ENCODE measurements at regions not wholly inside any gene's neighbourhood (a gene's known extent, or its start where the extent isn't known, plus 50 kb on each side); places are given as distances from the start of the nearest gene placed in this dataset.
"Not testable (repeated sequence)": the region's sequence is repeated elsewhere in the genome, so short reads cannot be mapped to it uniquely, and the experiment has no call there.

DNA sequence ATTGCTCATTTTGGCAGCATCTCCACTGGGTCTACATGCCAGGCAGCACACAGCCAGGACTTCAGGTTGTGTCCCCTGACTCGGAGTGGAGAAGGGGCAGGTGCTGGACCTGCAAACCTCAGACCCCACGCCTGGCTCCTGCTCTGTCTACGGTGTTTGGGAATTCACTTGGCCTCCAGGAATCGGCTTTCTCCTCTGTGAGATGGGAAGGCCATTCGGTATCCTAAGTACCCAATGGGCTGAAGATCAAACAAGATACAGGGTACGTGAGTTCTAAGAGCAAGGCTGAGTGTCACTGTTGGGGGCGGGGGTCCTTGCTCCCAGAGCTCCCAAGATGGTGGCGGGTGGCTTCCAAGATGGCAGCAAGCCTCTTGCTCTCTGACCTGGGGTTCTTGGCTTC lies 73.2 kb upstream of the EN2 start:
- no peaks in the 10 kb centered on the region for H3K36me3 ChIP-seq (ENCODE audit: control insufficient read depth in 2 of 2, insufficient read depth in 2 of 2, low read length in 1 of 2)
- no peaks in the 10 kb centered on the region for H3K4me1 ChIP-seq (ENCODE audit: control insufficient read depth, insufficient read depth, low read length)
- TF ChIP-seq, protein P1, sequence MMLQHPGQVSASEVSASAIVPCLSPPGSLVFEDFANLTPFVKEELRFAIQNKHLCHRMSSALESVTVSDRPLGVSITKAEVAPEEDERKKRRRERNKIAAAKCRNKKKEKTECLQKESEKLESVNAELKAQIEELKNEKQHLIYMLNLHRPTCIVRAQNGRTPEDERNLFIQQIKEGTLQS (IDR thresholded peaks at IDR 0.05; ENCODE audit: borderline replicate concordance, extremely low read depth, low read depth, low read length) = no peak
- ChIA-PET RAD21 (ENCODE audit: unreplicated experiment) (no interaction called here), SMC1A (ENCODE audit: uncharacterized antibody, unreplicated experiment) (no interaction called here), POLR2A (no interaction called here), CTCF (no interaction called here)
- H3K4me2 ChIP-seq (ENCODE audit: control insufficient read depth, insufficient read depth) = no peak overlapping the region
- H4K20me1 ChIP-seq (ENCODE audit: control insufficient read depth, insufficient read depth) = no peaks in the 10 kb centered on the region
- DNase-seq (ENCODE audit: low read depth, low spot score) (no peak), FAIRE-seq (no peak), ATAC-seq (no peak)
- no peaks in the 10 kb centered on the region for H3K79me2 ChIP-seq (ENCODE audit: control insufficient read depth, insufficient read depth, low read length)
- peaks cover 14 to 17% of the 10 kb centered on the region in 2 experiments for H3K27me3 ChIP-seq (replicated peaks in 1 of 2; ENCODE audit: control insufficient read depth in 2 of 2, insufficient read depth in 2 of 2, low read length in 1 of 2)
- no peak overlapping the region for H3K4me3 ChIP-seq
- H2AFZ ChIP-seq (ENCODE audit: control insufficient read depth, low read depth, low read length) = no peak overlapping the region
- H3K9ac ChIP-seq (ENCODE audit: control insufficient read depth, insufficient read depth, low read length) = no peak overlapping the region
- in situ Hi-C loops (cut with MboI) (loop anchor here (25.0 kb wide), 1 partner anchor 378 kb away; no protein-coding TSS in a partner anchor), intact Hi-C loops (cut with micrococcal nuclease; ENCODE audit: unreplicated experiment) (loop anchor here (5.0 kb wide), 1 partner anchor 148 kb away; no protein-coding TSS in a partner anchor)
- H3K9me3 ChIP-seq (replicated peaks; ENCODE audit: control insufficient read depth, insufficient read depth, low read length) = no peaks in the 10 kb centered on the region
- BruUV-seq (replicated peaks) = no TSS peak
- WGBS (ENCODE audit: insufficient coverage, insufficient replicate concordance, low lambda C conversion rate, missing lambda C conversion rate) = 30% methylated on average over 8 of the region's 8 CpGs
- no peak overlapping the region for H3K27ac ChIP-seq (ENCODE audit: control insufficient read depth, insufficient read depth)

DNA sequence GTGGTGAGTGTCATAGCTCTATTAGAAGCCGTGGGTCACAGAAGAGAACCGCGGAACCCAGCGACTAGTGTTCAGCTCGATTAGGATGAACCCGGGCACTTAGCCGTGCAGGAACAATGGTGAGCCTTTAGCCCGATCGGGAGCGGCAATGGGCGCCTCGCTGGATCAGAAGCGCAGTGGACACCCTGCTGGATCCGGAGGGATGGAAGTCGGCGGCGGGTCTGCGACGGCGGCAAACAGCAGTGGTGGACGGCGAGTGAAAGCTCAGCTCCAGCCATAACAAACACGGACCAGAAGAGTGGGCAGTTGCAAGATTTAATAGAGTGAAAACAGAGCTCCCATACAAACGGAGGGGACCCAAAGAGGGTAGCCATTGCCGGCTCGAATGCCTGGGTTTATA lies 72.7 kb upstream of the EN2 start:
- H2AFZ ChIP-seq (ENCODE audit: control insufficient read depth, low read depth, low read length); H3K4me1 ChIP-seq (ENCODE audit: control insufficient read depth, insufficient read depth, low read length); SMC1A ChIA-PET (ENCODE audit: uncharacterized antibody, unreplicated experiment); H3K4me2 ChIP-seq (ENCODE audit: control insufficient read depth, insufficient read depth); H3K27ac ChIP-seq (ENCODE audit: control insufficient read depth, insufficient read depth); H3K36me3 ChIP-seq (ENCODE audit: control insufficient read depth in 2 of 2, insufficient read depth in 2 of 2, low read length in 1 of 2); POLR2A ChIA-PET; DNase-seq (ENCODE audit: low read depth, low spot score); intact Hi-C loops (cut with micrococcal nuclease; ENCODE audit: unreplicated experiment); H3K9me3 ChIP-seq (replicated peaks; ENCODE audit: control insufficient read depth, insufficient read depth, low read length); H3K9ac ChIP-seq (ENCODE audit: control insufficient read depth, insufficient read depth, low read length); H3K4me3 ChIP-seq; H3K79me2 ChIP-seq (ENCODE audit: control insufficient read depth, insufficient read depth, low read length); RAD21 ChIA-PET (ENCODE audit: unreplicated experiment); ATAC-seq; BruUV-seq (replicated peaks); H4K20me1 ChIP-seq (ENCODE audit: control insufficient read depth, insufficient read depth); FAIRE-seq: not testable (repeated sequence)
- 71% methylated on average over 26 of the region's 26 CpGs for WGBS (ENCODE audit: insufficient coverage, insufficient replicate concordance, low lambda C conversion rate, missing lambda C conversion rate)
- peaks cover 14 to 17% of the 10 kb centered on the region in 2 experiments for H3K27me3 ChIP-seq (replicated peaks in 1 of 2; ENCODE audit: control insufficient read depth in 2 of 2, insufficient read depth in 2 of 2, low read length in 1 of 2)
- in situ Hi-C loops (cut with MboI) = loop anchor here (25.0 kb wide), 1 partner anchor 377 kb away; no protein-coding TSS in a partner anchor
- CTCF ChIA-PET = interaction anchor here (0.7 kb wide), 1 partner anchor 88 kb away, joined by 4 read pairs; no protein-coding TSS in a partner anchor
